ENCODE measurements at regions not wholly inside any gene's neighbourhood (a gene's known extent, or its start where the extent isn't known, plus 50 kb on each side); places are given as distances from the start of the nearest gene placed in this dataset.

- DNase-seq: peak; percentile 87
Observed at GRCh38 chr16:66315210-66315825, 51.2 kb upstream of the CDH5 start.

- DNase-seq: no peak
Observed at GRCh38 chr16:66311306-66311705, 55.2 kb upstream of the CDH5 start.

GRCh38 chr16:66309215-66309807 is 57.2 kb upstream of the CDH5 start:
- no peak for DNase-seq

- DNase-seq: no peak
Observed at GRCh38 chr16:66308096-66308495, 58.4 kb upstream of the CDH5 start.

GRCh38 chr16:66306366-66307150 is 59.9 kb upstream of the CDH5 start:
- DNase-seq: no peak

GRCh38 chr16:66304961-66305360 is 61.5 kb upstream of the CDH5 start:
- no peak for DNase-seq

- no peak for DNase-seq
Observed at GRCh38 chr16:66304151-66304550, 62.3 kb upstream of the CDH5 start.

GRCh38 chr16:66300501-66300900 is 66.0 kb upstream of the CDH5 start:
- DNase-seq: no peak

- DNase-seq: no peak
Observed at GRCh38 chr16:66300037-66300436, 66.5 kb upstream of the CDH5 start.

- no peak for DNase-seq
Observed at GRCh38 chr16:66299349-66299748, 67.1 kb upstream of the CDH5 start.

GRCh38 chr16:66298571-66299120 is 67.8 kb upstream of the CDH5 start:
- DNase-seq: no peak

- DNase-seq: peak; percentile 44
Observed at GRCh38 chr16:66298006-66298405, 68.5 kb upstream of the CDH5 start.

GRCh38 chr16:66296591-66296990 is 69.9 kb upstream of the CDH5 start:
- no peak for DNase-seq

GRCh38 chr16:66295761-66296546 is 70.5 kb upstream of the CDH5 start:
- no peak for DNase-seq

- DNase-seq: no peak
Observed at GRCh38 chr16:66295213-66295612, 71.3 kb upstream of the CDH5 start.

- DNase-seq: no peak
Observed at GRCh38 chr16:66294507-66294906, 72.0 kb upstream of the CDH5 start.

GRCh38 chr16:66293932-66294331 is 72.6 kb upstream of the CDH5 start:
- DNase-seq: no peak

GRCh38 chr16:66293207-66293735 is 73.2 kb upstream of the CDH5 start:
- DNase-seq: no peak

- peak; percentile 91 for DNase-seq
Observed at GRCh38 chr16:66292241-66292935, 74.1 kb upstream of the CDH5 start.

GRCh38 chr16:66291833-66292232 is 74.7 kb upstream of the CDH5 start:
- DNase-seq: no peak

- no peak for DNase-seq
Observed at GRCh38 chr16:66290431-66290830, 76.1 kb upstream of the CDH5 start.

- DNase-seq: no peak
Observed at GRCh38 chr16:66289986-66290385, 76.5 kb upstream of the CDH5 start.
